ENCODE measurements at regions not wholly inside any gene's neighbourhood (a gene's known extent, or its start where the extent isn't known, plus 50 kb on each side); places are given as distances from the start of the nearest gene placed in this dataset.

- TF ChIP-seq GABPA (IDR thresholded peaks at IDR 0.05; ENCODE audit: low read depth, low read length) (no peak), GABPA (CRISPR knock-in tag; IDR thresholded peaks at IDR 0.05; ENCODE audit: low read depth) (no peak), ZNF33B (CRISPR knock-in tag; IDR thresholded peaks at IDR 0.05) (0 out of 2 replicates have a peak, but pooled peaks have one; percentile 4), ZNF235 (CRISPR knock-in tag; IDR thresholded peaks at IDR 0.05; ENCODE audit: borderline replicate concordance) (no peak), SMYD3 (CRISPR knock-in tag; IDR thresholded peaks at IDR 0.05) (0 out of 2 replicates have a peak, but pooled peaks have one; percentile 63), ZNF839 (CRISPR knock-in tag; IDR thresholded peaks at IDR 0.05; ENCODE audit: borderline replicate concordance) (no peak), ZNF543 (CRISPR knock-in tag; IDR thresholded peaks at IDR 0.05) (no peak)
These were observed 72.6 kb upstream of the ARHGAP29 start (continued) for GRCh38 chr1:94309829-94310569.

- H3K4me2 ChIP-seq (ENCODE audit: low read depth, low read length), result peak overlapping the region; percentile 85
- no peaks in the 10 kb centered on the region for H3K36me3 ChIP-seq (replicated peaks in 1 of 2; ENCODE audit: control insufficient read depth in 1 of 2, insufficient read depth in 2 of 2, low read length in 2 of 2)
- 4% methylated on average over 4 of the region's 4 CpGs for WGBS (ENCODE audit: low lambda C conversion rate)
- H4K20me1 ChIP-seq (ENCODE audit: insufficient read depth, low read length), result no peaks in the 10 kb centered on the region
- H3K79me2 ChIP-seq (ENCODE audit: insufficient read depth, low read length), result no peaks in the 10 kb centered on the region
- no peaks in the 10 kb centered on the region for H3K27me3 ChIP-seq (ENCODE audit: control insufficient read depth in 1 of 2, insufficient read depth in 2 of 2, low read length in 2 of 2)
- FAIRE-seq (peak; percentile 66), ATAC-seq (peak; percentile 56), DNase-seq (ENCODE audit: low spot score) (peak; percentile 53)
- peak overlapping the region; percentile 23; the same call in 1 of the 2 replicates for H3K9ac ChIP-seq (ENCODE audit: insufficient read depth, low read depth, low read length)
- no peak overlapping the region for H2AFZ ChIP-seq (ENCODE audit: low read length)
- no TSS peak for BruUV-seq (replicated peaks)
- intact Hi-C loops (cut with micrococcal nuclease; ENCODE audit: unreplicated experiment), result no loop called here
- H3K27ac ChIP-seq (ENCODE audit: extremely low read length, insufficient read depth, low read length), result peak overlapping the region; percentile 75
- CTCF ChIA-PET (ENCODE audit: low intra/inter-chr PET ratio, low total read pairs), result no interaction called here
- in situ Hi-C loops (cut with HindIII; ENCODE audit: extremely low pct_ligation_motif_present, low pct_unique_long_range_greater_than_20kb), result no loop called here
- no peaks in the 10 kb centered on the region for H3K9me3 ChIP-seq (ENCODE audit: low read length)
- peak overlapping the region in 1 of 3 experiments; percentile 25; a peak in 1 of 6 replicates for H3K4me3 ChIP-seq (replicated peaks in 1 of 3; ENCODE audit: insufficient read depth in 1 of 3, low read depth in 2 of 3, low read length in 3 of 3)
- POLR2A ChIA-PET, result no interaction called here
- H3K4me1 ChIP-seq (ENCODE audit: insufficient read depth, low read length), result peaks cover 71% of the 10 kb centered on the region
- TF ChIP-seq ZFAT (CRISPR knock-in tag; conservative IDR thresholded peaks at IDR 0.05) (no peak), CEBPZ (IDR thresholded peaks at IDR 0.05; ENCODE audit: low read length) (no peak), DR1 (CRISPR knock-in tag; IDR thresholded peaks at IDR 0.05) (no peak), ZNF207 (IDR thresholded peaks at IDR 0.05; ENCODE audit: borderline replicate concordance) (no peak), SIN3A (IDR thresholded peaks at IDR 0.05; ENCODE audit: borderline replicate concordance, low read depth, low read length) (no peak), ZNF280D (CRISPR knock-in tag; IDR thresholded peaks at IDR 0.05) (no peak), ZNF724P (CRISPR knock-in tag; IDR thresholded peaks at IDR 0.05; ENCODE audit: borderline replicate concordance) (no peak), IRF2 (CRISPR knock-in tag; IDR thresholded peaks at IDR 0.05) (no peak), RXRB (CRISPR knock-in tag; IDR thresholded peaks at IDR 0.05; ENCODE audit: borderline replicate concordance) (peak; percentile 56; the same call in 1 of the 2 replicates), CENPX (CRISPR knock-in tag; IDR thresholded peaks at IDR 0.05) (no peak), SRY (CRISPR knock-in tag; IDR thresholded peaks at IDR 0.05) (no peak), RXRA (CRISPR knock-in tag; IDR thresholded peaks at IDR 0.05) (peak; percentile 26; the same call in 1 of the 2 replicates)
These were observed 71.8 kb upstream of the ARHGAP29 start for GRCh38 chr1:94309216-94309615.

Measured in HepG2 (cell line).